ENCODE measurements at regions not wholly inside any gene's neighbourhood (a gene's known extent, or its start where the extent isn't known, plus 50 kb on each side); places are given as distances from the start of the nearest gene placed in this dataset.

GRCh38 chr10:131760416-131761166 is 140.2 kb upstream of the PPP2R2D start:
- TF ChIP-seq EZH2 (IDR thresholded peaks at IDR 0.05; ENCODE audit: borderline replicate concordance, low read depth, low read length, poor library complexity, severe bottlenecking) (no peak), CTCF (conservative IDR thresholded peaks at IDR 0.05; ENCODE audit: low read depth, low read length) (no peak)
